ENCODE measurements at regions not wholly inside any gene's neighbourhood (a gene's known extent, or its start where the extent isn't known, plus 50 kb on each side); places are given as distances from the start of the nearest gene placed in this dataset.

DNA sequence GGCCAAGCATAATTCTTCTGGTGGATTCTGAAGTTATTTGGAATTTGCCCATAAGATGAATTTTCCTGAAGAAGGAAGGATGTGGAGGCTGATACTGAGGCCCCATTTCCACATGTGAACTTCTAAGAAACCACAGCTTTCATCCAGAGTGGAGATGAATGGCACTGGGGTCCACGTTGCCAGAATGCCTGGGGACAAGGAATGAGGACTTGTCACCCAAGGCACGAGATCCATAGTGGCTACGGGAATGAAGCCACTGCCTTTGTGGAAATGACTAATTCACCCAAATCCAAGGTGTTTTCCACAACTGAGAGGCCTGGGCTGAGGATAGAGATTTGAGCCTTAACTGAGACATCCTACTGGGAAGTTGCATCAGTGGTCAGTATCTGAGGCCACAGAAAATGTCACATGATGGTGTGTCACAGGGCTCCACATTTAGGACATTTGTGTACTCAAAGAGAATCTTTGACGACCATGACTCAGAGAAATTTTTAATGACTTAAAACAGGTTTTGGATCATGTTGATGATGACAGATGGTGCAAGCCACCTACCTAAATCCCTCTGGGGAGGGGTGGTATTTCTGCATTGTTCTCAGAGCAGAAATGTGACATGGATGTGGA is 286.1 kb downstream of the SOX11 start (continued):
- TF ChIP-seq ARHGAP35 (CRISPR knock-in tag; IDR thresholded peaks at IDR 0.05; ENCODE audit: borderline replicate concordance), result no peak

GRCh38 chr2:5980450-5981190 is 288.4 kb downstream of the SOX11 start:
- H3K9ac ChIP-seq (ENCODE audit: insufficient read depth, low read depth, low read length), result no peak overlapping the region
- H3K4me3 ChIP-seq (replicated peaks in 1 of 3; ENCODE audit: insufficient read depth in 1 of 3, low read depth in 2 of 3, low read length in 3 of 3), result no peak overlapping the region
- no peaks in the 10 kb centered on the region for H4K20me1 ChIP-seq (ENCODE audit: insufficient read depth, low read length)
- no peaks in the 10 kb centered on the region for H3K36me3 ChIP-seq (replicated peaks in 1 of 2; ENCODE audit: control insufficient read depth in 1 of 2, insufficient read depth in 2 of 2, low read length in 2 of 2)
- ChIA-PET POLR2A (no interaction called here), CTCF (ENCODE audit: low intra/inter-chr PET ratio, low total read pairs) (no interaction called here)
- H3K79me2 ChIP-seq (ENCODE audit: insufficient read depth, low read length), result no peaks in the 10 kb centered on the region
- FAIRE-seq, result no peak
- 18% methylated on average over 14 of the region's 16 CpGs for WGBS (ENCODE audit: low lambda C conversion rate)
- ATAC-seq, result no peak; the same call in 2 of the 3 replicates
- no peak overlapping the region for H3K27ac ChIP-seq (ENCODE audit: extremely low read length, insufficient read depth, low read length)
- H3K27me3 ChIP-seq (ENCODE audit: control insufficient read depth in 1 of 2, insufficient read depth in 2 of 2, low read length in 2 of 2), result peaks cover 1 to 13% of the 10 kb centered on the region in 2 experiments; a peak in 2 of 5 replicates
- in situ Hi-C loops (cut with HindIII; ENCODE audit: extremely low pct_ligation_motif_present, low pct_unique_long_range_greater_than_20kb) (no loop called here), intact Hi-C loops (cut with micrococcal nuclease; ENCODE audit: unreplicated experiment) (no loop called here)
- no peak overlapping the region for H3K4me2 ChIP-seq (ENCODE audit: low read depth, low read length)
- BruUV-seq (replicated peaks), result no TSS peak
- DNase-seq (ENCODE audit: low spot score), result no peak
- no peak overlapping the region for H2AFZ ChIP-seq (ENCODE audit: low read length)
- no peaks in the 10 kb centered on the region for H3K4me1 ChIP-seq (ENCODE audit: insufficient read depth, low read length)
- 0 out of 2 replicates have a peak, but pooled peaks cover 6% of the 10 kb centered on the region for H3K9me3 ChIP-seq (ENCODE audit: low read length)
- TF ChIP-seq PAXIP1 (CRISPR knock-in tag; conservative IDR thresholded peaks at IDR 0.05), result no peak
- TF ChIP-seq, protein P1, sequence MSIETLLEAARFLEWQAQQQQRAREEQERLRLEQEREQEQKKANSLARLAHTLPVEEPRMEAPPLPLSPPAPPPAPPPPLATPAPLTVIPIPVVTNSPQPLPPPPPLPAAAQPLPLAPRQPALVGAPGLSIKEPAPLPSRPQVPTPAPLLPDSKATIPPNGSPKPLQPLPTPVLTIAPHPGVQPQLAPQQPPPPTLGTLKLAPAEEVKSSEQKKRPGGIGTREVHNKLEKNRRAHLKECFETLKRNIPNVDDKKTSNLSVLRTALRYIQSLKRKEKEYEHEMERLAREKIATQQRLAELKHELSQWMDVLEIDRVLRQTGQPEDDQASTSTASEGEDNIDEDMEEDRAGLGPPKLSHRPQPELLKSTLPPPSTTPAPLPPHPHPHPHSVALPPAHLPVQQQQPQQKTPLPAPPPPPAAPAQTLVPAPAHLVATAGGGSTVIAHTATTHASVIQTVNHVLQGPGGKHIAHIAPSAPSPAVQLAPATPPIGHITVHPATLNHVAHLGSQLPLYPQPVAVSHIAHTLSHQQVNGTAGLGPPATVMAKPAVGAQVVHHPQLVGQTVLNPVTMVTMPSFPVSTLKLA (IDR thresholded peaks at IDR 0.05), result peak; percentile 58
- no peak for TF ChIP-seq ZNF598 (CRISPR knock-in tag; IDR thresholded peaks at IDR 0.05; ENCODE audit: borderline replicate concordance)
- no peak for TF ChIP-seq FOXA1 (IDR thresholded peaks at IDR 0.05)
- no peak for TF ChIP-seq FOXA1 (CRISPR knock-in tag; IDR thresholded peaks at IDR 0.05)

Data from HepG2 (cell line).